Nephron progenitor cell (in vitro differentiated cells): ENCODE measurements at regions not wholly inside any gene's neighbourhood (a gene's known extent, or its start where the extent isn't known, plus 50 kb on each side); places are given as distances from the start of the nearest gene placed in this dataset.
"Not testable (repeated sequence)": the region's sequence is repeated elsewhere in the genome, so short reads cannot be mapped to it uniquely, and the experiment has no call there.

Source experiments
- DNase-seq: peaks from one replicate; pipeline ENCODE4 v3.0.0; 2021
- H3K27ac Mint-ChIP-seq: 2 replicates; pipeline ENCODE4 v1.8.0; 2021; ENCODE audit warnings: mild to moderate bottlenecking, moderate library complexity, mixed read lengths
- H3K27me3 Mint-ChIP-seq: 2 replicates; pipeline ENCODE4 v1.8.0; 2021; ENCODE audit warnings: mild to moderate bottlenecking, low read depth, mixed read lengths; ENCODE audit not compliant: poor library complexity
- H3K36me3 Mint-ChIP-seq: 2 replicates; pipeline ENCODE4 v1.8.0; 2021; ENCODE audit warnings: low read depth, mixed read lengths
- H3K4me1 Mint-ChIP-seq: 2 replicates; pipeline ENCODE4 v1.8.0; 2021; ENCODE audit warnings: mixed read lengths
- H3K4me3 Mint-ChIP-seq: 2 replicates; pipeline ENCODE4 v1.8.0; 2021; ENCODE audit warnings: mild to moderate bottlenecking, moderate library complexity, mixed read lengths
- H3K9me3 Mint-ChIP-seq: 2 replicates; pipeline ENCODE4 v1.8.0; 2021; ENCODE audit warnings: mild to moderate bottlenecking, moderate library complexity, mixed read lengths
- CTCF ChIP-seq: fragments of 200-600 bp; sonication (generic); IDR thresholded peaks from 2 replicates; pipeline ENCODE4 v1.5.0; 2021; ENCODE audit warnings: antibody characterized with exemption

GRCh38 chr2:90207454-90208058 lies 1516.1 kb downstream of the RPIA start:
- no peak overlapping the region for H3K4me3 Mint-ChIP-seq

GRCh38 chr2:90209009-90209408 lies 1517.5 kb downstream of the RPIA start:
- no peak for DNase-seq
- Mint-ChIP-seq H3K4me1 (no peaks in the 10 kb centered on the region), H3K36me3 (no peaks in the 10 kb centered on the region), H3K9me3 (peaks cover 46% of the 10 kb centered on the region), H3K27ac (no peak overlapping the region), H3K27me3 (peaks cover 6% of the 10 kb centered on the region), H3K4me3 (no peak overlapping the region)
- TF ChIP-seq CTCF = no peak

More at GRCh38 chr2:90207454-90208058, 1516.1 kb downstream of the RPIA start:
- Mint-ChIP-seq H3K27ac (no peak overlapping the region), H3K4me1 (no peaks in the 10 kb centered on the region), H3K36me3 (no peaks in the 10 kb centered on the region), H3K27me3 (peaks cover 6% of the 10 kb centered on the region), H3K9me3 (peaks cover 57% of the 10 kb centered on the region)
- TF ChIP-seq CTCF = no peak
- DNase-seq = no peak

- H3K4me3 Mint-ChIP-seq = no peak overlapping the region
- no peaks in the 10 kb centered on the region for H3K36me3 Mint-ChIP-seq
- H3K9me3 Mint-ChIP-seq = peaks cover 41% of the 10 kb centered on the region
- H3K27me3 Mint-ChIP-seq = peaks cover 6% of the 10 kb centered on the region
- no peak for DNase-seq
- no peak for TF ChIP-seq CTCF
- no peak overlapping the region for H3K27ac Mint-ChIP-seq
- no peaks in the 10 kb centered on the region for H3K4me1 Mint-ChIP-seq
Observed at GRCh38 chr2:90209806-90210205, 1518.3 kb downstream of the RPIA start.

- H3K36me3 Mint-ChIP-seq = not testable (repeated sequence)
- peaks cover 23% of the 10 kb centered on the region for H3K9me3 Mint-ChIP-seq
Observed at GRCh38 chr2:90215880-90216279, 1524.4 kb downstream of the RPIA start.

GRCh38 chr2:90216801-90217200 lies 1525.3 kb downstream of the RPIA start:
- peaks cover 29% of the 10 kb centered on the region for H3K9me3 Mint-ChIP-seq
- H3K27me3 Mint-ChIP-seq, H3K36me3 Mint-ChIP-seq, H3K4me1 Mint-ChIP-seq, DNase-seq, H3K4me3 Mint-ChIP-seq, H3K27ac Mint-ChIP-seq: not testable (repeated sequence)

More at GRCh38 chr2:90215880-90216279, 1524.4 kb downstream of the RPIA start:
- H3K27ac Mint-ChIP-seq, H3K4me1 Mint-ChIP-seq, DNase-seq, H3K4me3 Mint-ChIP-seq, H3K27me3 Mint-ChIP-seq: not testable (repeated sequence)

GRCh38 chr2:90218534-90218933 lies 1527.1 kb downstream of the RPIA start:
- not testable (repeated sequence) for H3K4me3 Mint-ChIP-seq, H3K27ac Mint-ChIP-seq, H3K4me1 Mint-ChIP-seq, H3K36me3 Mint-ChIP-seq, H3K27me3 Mint-ChIP-seq, DNase-seq
- peaks cover 34% of the 10 kb centered on the region for H3K9me3 Mint-ChIP-seq

- H3K9me3 Mint-ChIP-seq = peaks cover 31% of the 10 kb centered on the region
- not testable (repeated sequence) for H3K4me3 Mint-ChIP-seq, H3K27me3 Mint-ChIP-seq, H3K36me3 Mint-ChIP-seq, DNase-seq, H3K4me1 Mint-ChIP-seq, H3K27ac Mint-ChIP-seq
Observed at GRCh38 chr2:90220623-90221299, 1529.3 kb downstream of the RPIA start.

GRCh38 chr2:90221300-90221651 lies 1529.8 kb downstream of the RPIA start:
- Mint-ChIP-seq H3K4me1 (no peaks in the 10 kb centered on the region), H3K9me3 (peaks cover 34% of the 10 kb centered on the region), H3K36me3 (no peaks in the 10 kb centered on the region), H3K27me3 (peaks cover 6% of the 10 kb centered on the region), H3K4me3 (no peak overlapping the region), H3K27ac (no peak overlapping the region)
- no peak for TF ChIP-seq CTCF
- DNase-seq = no peak

- peaks cover 24% of the 10 kb centered on the region for H3K9me3 Mint-ChIP-seq
- not testable (repeated sequence) for H3K27me3 Mint-ChIP-seq, H3K36me3 Mint-ChIP-seq, H3K4me1 Mint-ChIP-seq, DNase-seq, H3K27ac Mint-ChIP-seq, H3K4me3 Mint-ChIP-seq
Observed at GRCh38 chr2:90224767-90225166, 1533.3 kb downstream of the RPIA start.

- not testable (repeated sequence) for H3K36me3 Mint-ChIP-seq, H3K4me1 Mint-ChIP-seq, DNase-seq, H3K27ac Mint-ChIP-seq, H3K27me3 Mint-ChIP-seq, H3K4me3 Mint-ChIP-seq
- peaks cover 18% of the 10 kb centered on the region for H3K9me3 Mint-ChIP-seq
Observed at GRCh38 chr2:90226465-90227072, 1535.1 kb downstream of the RPIA start.
